ENCODE measurements at regions not wholly inside any gene's neighbourhood (a gene's known extent, or its start where the extent isn't known, plus 50 kb on each side); places are given as distances from the start of the nearest gene placed in this dataset.

GRCh38 chr2:64770781-64771334, 117.1 kb upstream of the SERTAD2 start:
- peaks cover 0 to 10% (median 3%) of the 10 kb centered on the region in 4 donors for H3K9me3 ChIP-seq
- peak in 1 of 2 donors; percentile 60 for DNase-seq (ENCODE audit: low spot score in 2 of 2)
- 61 to 86% methylated on average over 5 of the region's 5 CpGs for WGBS, 2 donors
- H3K4me1 ChIP-seq: peaks cover 0 to 16% (median 3%) of the 10 kb centered on the region in 4 donors
- H3K4me3 ChIP-seq: no peak overlapping the region
- TF ChIP-seq EP300 (IDR thresholded peaks at IDR 0.05) (no peak), POLR2A (IDR thresholded peaks at IDR 0.05) (no peak)
- TF ChIP-seq, protein P1, sequence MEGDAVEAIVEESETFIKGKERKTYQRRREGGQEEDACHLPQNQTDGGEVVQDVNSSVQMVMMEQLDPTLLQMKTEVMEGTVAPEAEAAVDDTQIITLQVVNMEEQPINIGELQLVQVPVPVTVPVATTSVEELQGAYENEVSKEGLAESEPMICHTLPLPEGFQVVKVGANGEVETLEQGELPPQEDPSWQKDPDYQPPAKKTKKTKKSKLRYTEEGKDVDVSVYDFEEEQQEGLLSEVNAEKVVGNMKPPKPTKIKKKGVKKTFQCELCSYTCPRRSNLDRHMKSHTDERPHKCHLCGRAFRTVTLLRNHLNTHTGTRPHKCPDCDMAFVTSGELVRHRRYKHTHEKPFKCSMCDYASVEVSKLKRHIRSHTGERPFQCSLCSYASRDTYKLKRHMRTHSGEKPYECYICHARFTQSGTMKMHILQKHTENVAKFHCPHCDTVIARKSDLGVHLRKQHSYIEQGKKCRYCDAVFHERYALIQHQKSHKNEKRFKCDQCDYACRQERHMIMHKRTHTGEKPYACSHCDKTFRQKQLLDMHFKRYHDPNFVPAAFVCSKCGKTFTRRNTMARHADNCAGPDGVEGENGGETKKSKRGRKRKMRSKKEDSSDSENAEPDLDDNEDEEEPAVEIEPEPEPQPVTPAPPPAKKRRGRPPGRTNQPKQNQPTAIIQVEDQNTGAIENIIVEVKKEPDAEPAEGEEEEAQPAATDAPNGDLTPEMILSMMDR (IDR thresholded peaks at IDR 0.05): no peak
- no peaks in the 10 kb centered on the region for H3K27me3 ChIP-seq
- no peak overlapping the region for H3K27ac ChIP-seq
- H3K36me3 ChIP-seq: no peaks in the 10 kb centered on the region

- Histone ChIP-seq H3K36me3 (no peaks in the 10 kb centered on the region), H3K27me3 (no peaks in the 10 kb centered on the region), H3K9me3 (peaks cover 0 to 11% (median 3%) of the 10 kb centered on the region in 4 donors), H3K4me3 (no peak overlapping the region), H3K27ac (no peak overlapping the region), H3K4me1 (peaks cover 0 to 10% (median 0%) of the 10 kb centered on the region in 4 donors)
- WGBS, 2 donors: 59 to 64% methylated on average over 1 of the region's 1 CpG
- TF ChIP-seq POLR2A (IDR thresholded peaks at IDR 0.05) (no peak), EP300 (IDR thresholded peaks at IDR 0.05) (no peak)
- TF ChIP-seq, protein P1 (IDR thresholded peaks at IDR 0.05): no peak
- DNase-seq (ENCODE audit: low spot score in 2 of 2): no peak
Observed at GRCh38 chr2:64771737-64772136, 118.0 kb upstream of the SERTAD2 start.

DNA sequence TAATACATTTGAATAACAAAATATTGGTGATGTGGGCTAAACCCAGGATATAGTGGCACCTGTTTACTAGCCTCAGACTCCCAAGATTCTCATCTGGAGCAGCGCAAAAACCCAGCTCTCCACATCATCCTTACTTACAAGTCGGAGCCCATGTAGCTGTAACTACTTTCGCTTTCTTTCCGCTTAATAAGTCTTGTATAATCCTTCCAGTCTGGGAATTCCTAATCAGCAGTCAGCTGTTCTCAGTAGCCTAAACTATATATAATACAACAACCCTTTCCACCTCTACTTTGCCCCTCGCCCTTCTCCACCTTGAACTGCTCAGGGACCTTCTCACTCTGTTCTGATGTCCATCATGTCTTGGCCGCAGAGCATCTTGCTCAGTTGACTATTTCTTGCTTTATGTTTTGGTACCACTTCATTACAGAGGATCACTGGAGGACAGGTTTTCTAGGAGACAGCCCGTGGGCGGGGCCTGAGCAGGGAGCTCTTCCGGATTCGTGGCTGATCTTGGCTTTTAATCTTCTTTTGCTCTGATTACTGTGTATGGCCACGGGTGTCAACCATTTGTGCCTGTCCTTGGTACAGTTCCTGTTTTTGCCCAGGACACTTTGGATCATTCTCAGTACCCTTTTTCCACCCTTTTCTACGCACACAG, 119.9 kb upstream of the SERTAD2 start:
- no peaks in the 10 kb centered on the region for H3K36me3 ChIP-seq
- no peak overlapping the region for H3K4me3 ChIP-seq
- DNase-seq (ENCODE audit: low spot score in 2 of 2): no peak
- peaks cover 0 to 11% (median 3%) of the 10 kb centered on the region in 4 donors for H3K9me3 ChIP-seq
- H3K27me3 ChIP-seq: no peaks in the 10 kb centered on the region
- TF ChIP-seq EP300 (IDR thresholded peaks at IDR 0.05) (no peak), POLR2A (IDR thresholded peaks at IDR 0.05) (no peak)
- TF ChIP-seq, protein P1 (IDR thresholded peaks at IDR 0.05): no peak
- H3K4me1 ChIP-seq: peaks cover 0 to 3% (median 0%) of the 10 kb centered on the region in 4 donors
- WGBS, 2 donors: 86 to 87% methylated on average over 12 of the region's 12 CpGs
- no peak overlapping the region for H3K27ac ChIP-seq

DNA sequence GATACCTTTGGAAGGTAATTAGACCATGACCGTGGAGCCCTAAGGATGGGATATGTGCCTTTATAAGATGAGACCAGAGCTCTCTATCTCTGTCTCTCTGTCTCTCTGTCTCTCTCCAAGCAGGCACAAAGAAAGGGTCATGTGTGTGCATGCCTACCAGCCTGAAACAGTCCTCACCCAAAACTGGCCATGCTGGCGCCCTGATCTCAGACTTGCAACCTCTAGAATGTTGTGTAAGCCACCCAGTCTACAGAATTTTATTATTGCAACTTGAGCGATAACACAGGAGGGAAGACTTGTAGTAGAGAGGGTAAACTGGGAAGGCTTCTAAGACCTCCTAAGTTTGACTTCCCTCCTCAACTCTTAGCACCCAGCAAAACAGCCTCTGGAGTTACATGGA, 124.1 kb upstream of the SERTAD2 start:
- DNase-seq (ENCODE audit: low spot score in 2 of 2): no peak
- H3K27ac ChIP-seq: no peak overlapping the region
- 92 to 95% methylated on average over 3 of the region's 3 CpGs for WGBS, 2 donors
- H3K4me3 ChIP-seq: no peak overlapping the region
- H3K27me3 ChIP-seq: no peaks in the 10 kb centered on the region
- no peaks in the 10 kb centered on the region for H3K36me3 ChIP-seq
- peaks cover 0 to 11% (median 3%) of the 10 kb centered on the region in 4 donors for H3K9me3 ChIP-seq
- TF ChIP-seq, protein P1 (IDR thresholded peaks at IDR 0.05): no peak
- no peak for TF ChIP-seq POLR2A (IDR thresholded peaks at IDR 0.05)
- TF ChIP-seq EP300 (IDR thresholded peaks at IDR 0.05): no peak
- H3K4me1 ChIP-seq: no peaks in the 10 kb centered on the region

DNA sequence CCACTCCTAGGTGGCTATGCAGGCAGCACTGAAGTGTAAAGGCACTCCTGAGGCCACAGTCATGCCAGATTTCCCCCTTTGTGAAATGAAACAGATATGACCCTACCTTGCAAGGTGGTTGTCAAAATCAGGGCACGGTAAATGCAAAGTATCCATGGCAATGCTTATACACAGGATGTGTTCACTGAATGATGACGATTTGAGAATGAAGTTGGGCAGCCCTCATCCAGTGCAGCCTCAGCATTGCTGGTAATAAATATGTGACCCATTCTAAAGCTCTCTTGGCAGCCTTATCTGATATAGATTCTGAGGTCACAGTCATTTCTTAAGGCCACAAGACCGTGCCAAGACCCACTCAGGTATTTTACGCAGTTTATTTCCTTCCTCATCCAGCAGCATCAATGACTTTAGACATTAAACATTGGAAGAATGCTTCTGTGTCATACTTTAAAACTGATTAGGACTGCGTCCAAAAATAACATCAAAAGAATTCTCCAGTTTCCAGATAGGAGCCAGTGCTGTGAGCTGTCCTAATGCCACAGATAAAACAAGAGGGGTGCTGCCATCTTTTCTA, 125.5 kb upstream of the SERTAD2 start:
- Histone ChIP-seq H3K36me3 (no peaks in the 10 kb centered on the region), H3K9me3 (peaks cover 0 to 11% (median 3%) of the 10 kb centered on the region in 4 donors), H3K4me1 (no peaks in the 10 kb centered on the region), H3K27ac (no peak overlapping the region), H3K27me3 (no peaks in the 10 kb centered on the region), H3K4me3 (no peak overlapping the region)
- WGBS, 2 donors: 64 to 79% methylated on average over 5 of the region's 5 CpGs
- DNase-seq (ENCODE audit: low spot score in 2 of 2): no peak
- TF ChIP-seq POLR2A (IDR thresholded peaks at IDR 0.05): no peak
- no peak for TF ChIP-seq EP300 (IDR thresholded peaks at IDR 0.05)
- TF ChIP-seq, protein P1 (IDR thresholded peaks at IDR 0.05): no peak
